H54 (cell line): ENCODE measurements at regions not wholly inside any gene's neighbourhood (a gene's known extent, or its start where the extent isn't known, plus 50 kb on each side); places are given as distances from the start of the nearest gene placed in this dataset.

Experiments used
- DNase-seq: peaks from one replicate; pipeline ENCODE4 v3.0.0; 2011; ENCODE audit warnings: low spot score, mixed read lengths; ENCODE audit not compliant: insufficient read length
- FAIRE-seq: peaks from 3 replicates; lab custom pipeline; 2011; peaks lifted over from hg19 to GRCh38; lab: Jason Lieb, UNC
- POLR2A ChIP-seq: IDR thresholded peaks from 2 replicates; pipeline ENCODE4 v1.6.1; 2011; ENCODE audit warnings: low read depth, mild to moderate bottlenecking, low read length

GRCh38 chr15:79523266-79523665 is 91.1 kb downstream of the MINAR1 start:
- no peak for DNase-seq
- FAIRE-seq, result no peak
- TF ChIP-seq POLR2A, result no peak

DNA sequence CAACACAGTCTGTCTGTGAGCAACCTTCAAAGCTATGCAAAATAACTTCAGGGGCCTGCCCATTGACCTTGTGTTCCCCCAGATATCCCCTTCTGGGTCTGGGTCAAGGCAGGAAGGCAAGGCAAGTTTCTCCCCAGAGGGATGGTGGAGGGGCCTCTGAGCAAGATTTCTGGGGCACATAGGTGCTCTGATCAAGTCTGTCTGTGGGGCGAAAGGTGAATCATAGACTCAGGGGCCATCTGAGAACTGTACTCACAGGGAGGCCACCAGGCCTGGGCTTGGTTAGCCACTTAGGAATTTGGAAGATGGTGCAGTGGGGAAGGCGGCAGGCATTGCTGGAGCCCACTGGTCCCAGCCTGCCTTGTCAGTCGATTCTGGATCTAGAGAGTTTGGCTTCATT is 92.4 kb downstream of the MINAR1 start:
- no peak for TF ChIP-seq POLR2A
- FAIRE-seq, result no peak

DNA sequence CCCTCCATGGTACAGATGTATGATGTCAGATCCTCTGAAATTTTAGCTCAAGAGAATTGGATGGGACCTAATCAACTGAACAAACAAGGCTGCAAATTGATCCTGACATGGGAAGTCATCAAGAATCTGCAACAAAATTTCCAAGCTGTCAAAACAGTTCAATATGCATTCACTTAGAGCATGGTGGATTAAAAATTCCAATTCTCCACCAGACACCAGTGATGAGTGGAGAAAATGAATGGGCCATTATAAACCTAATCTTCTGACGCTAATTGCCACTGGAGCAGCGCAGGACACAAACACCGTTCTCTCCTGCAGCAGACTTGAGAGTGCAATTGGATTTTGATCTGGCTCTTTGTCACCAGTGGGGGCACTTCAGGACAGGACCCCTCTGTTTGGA is 94.2 kb downstream of the MINAR1 start:
- DNase-seq, result no peak
- TF ChIP-seq POLR2A, result no peak
- no peak for FAIRE-seq

More for the DNA sequence above, 92.4 kb downstream of the MINAR1 start:
- no peak for DNase-seq

GRCh38 chr15:79527821-79528220 is 95.7 kb downstream of the MINAR1 start:
- FAIRE-seq (no peak), DNase-seq (no peak)
- TF ChIP-seq POLR2A, result no peak

GRCh38 chr15:79529157-79529785 is 97.1 kb downstream of the MINAR1 start:
- FAIRE-seq (no peak), DNase-seq (no peak)
- no peak for TF ChIP-seq POLR2A

DNA sequence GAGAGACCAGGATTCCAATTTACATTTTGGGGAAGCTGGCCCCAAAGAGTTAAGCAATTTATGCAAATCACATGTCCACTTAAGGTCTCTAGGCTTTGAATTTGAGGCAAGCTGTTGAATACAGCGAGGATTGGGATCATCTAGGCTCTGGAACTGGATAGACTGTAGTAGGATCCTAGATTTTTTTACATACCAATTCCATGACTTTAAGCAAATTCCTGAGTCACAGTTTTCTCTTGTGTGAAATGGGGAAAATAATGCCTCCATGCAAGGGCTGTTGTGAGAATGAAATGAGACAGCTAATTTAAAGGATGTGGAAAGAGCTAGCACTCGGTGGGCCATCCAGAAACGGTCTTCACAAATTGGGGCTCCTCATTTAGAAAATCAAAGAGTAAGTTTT is 103.4 kb downstream of the MINAR1 start:
- FAIRE-seq, result no peak
- no peak for DNase-seq
- TF ChIP-seq POLR2A, result no peak

DNA sequence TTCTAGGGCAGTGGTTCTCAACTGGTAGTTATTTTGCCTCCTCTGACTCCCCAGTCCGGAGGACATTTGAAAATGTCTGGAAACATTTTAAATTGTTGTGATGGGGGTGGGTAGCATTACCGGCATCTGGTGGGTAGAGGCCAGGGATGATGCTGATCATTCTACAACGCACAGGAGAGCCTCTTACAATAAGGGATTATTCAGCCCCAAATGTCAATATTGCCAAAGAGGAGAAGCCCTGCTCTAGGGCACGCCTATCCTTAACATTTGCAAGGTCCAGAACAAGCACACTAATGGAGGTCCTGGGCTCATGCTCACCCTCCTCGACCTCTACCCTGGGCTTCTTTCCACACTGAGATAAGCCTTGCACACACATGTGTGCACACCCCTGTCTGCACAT is 106.4 kb downstream of the MINAR1 start:
- no peak for FAIRE-seq
- DNase-seq, result no peak
- TF ChIP-seq POLR2A, result no peak

GRCh38 chr15:79539401-79539800 is 107.3 kb downstream of the MINAR1 start:
- FAIRE-seq, result no peak
- no peak for TF ChIP-seq POLR2A
- DNase-seq, result no peak

DNA sequence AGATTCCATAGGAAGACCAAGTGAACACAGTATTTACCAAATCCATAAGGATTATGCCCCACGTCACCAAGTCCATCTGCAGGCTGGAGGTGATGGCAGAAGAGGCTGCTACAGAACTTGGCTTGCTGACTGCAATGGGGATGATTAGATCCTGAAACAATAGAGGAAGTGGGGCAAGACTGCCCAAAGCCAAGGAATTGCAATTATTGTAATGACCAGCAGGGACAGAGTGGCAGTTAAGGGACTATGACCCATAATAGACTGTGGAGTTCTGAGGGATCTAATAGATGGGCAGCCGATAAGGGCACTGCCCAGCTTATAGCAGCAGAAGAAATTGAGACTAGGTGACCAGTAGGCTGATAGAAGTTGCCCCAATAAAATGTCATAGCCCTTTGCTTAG is 108.4 kb downstream of the MINAR1 start:
- DNase-seq, result no peak
- no peak for FAIRE-seq
- TF ChIP-seq POLR2A, result no peak

DNA sequence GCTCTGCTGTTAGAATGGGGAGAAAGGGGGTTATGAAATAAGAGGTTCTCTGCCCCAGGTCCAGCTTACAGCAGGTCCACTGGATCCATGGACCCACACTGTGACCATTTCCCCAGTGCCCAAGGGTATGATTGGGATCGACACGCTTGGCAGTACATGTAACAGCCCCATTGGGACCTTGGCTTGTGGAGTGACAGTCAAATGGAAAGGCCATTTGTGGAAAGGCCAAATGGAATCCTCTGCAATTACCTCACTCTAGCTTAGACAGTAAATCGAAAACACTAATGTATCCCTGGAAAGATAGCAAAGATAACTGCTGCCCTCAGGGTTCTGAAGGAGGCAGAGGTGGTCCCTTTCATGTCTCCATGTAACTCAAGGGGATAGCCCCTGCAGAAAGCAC is 109.1 kb downstream of the MINAR1 start:
- TF ChIP-seq POLR2A, result no peak
- FAIRE-seq, result no peak
- no peak for DNase-seq

DNA sequence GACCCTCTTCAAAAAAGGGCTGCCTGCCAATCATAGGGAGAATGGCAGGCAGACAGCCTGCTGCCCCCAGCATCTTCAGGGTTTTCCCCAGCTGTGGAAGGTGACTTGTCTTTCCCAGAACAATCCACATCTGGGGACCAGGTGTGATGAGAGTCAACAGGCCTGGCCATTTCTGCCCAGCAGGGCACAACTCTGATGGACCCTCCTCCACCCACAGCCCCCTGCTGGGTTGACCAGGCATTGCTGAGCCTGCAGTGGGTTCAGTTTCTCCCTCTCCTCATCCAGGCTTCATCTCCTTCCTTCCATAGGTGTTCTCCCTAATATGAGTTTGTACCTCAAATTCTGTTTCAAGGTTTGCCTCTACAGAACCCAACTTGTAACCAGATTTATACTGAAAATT is 111.0 kb downstream of the MINAR1 start:
- no peak for DNase-seq
- no peak for TF ChIP-seq POLR2A

DNA sequence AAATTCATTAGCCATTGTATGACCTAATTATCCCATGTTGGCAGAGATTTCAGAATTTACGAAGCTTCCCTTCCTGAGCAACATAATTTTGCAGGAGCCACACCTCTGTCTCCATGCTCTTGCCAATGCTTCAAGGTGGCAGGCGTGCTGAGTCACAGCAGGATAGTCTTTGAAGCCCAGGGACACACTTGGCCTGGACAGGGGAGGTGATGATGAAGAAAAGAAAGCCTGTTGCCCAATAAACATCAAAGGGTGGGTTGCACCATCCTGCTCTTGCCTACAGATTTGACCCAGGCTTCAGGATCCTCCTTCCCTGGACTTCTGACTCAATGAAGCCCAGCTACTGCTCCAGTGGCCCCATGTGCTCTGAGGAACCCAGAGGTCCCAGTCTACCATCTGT is 117.1 kb downstream of the MINAR1 start:
- DNase-seq (no peak), FAIRE-seq (no peak)
- no peak for TF ChIP-seq POLR2A

More for the DNA sequence above, 111.0 kb downstream of the MINAR1 start:
- FAIRE-seq, result no peak

GRCh38 chr15:79560384-79560783 is 128.2 kb downstream of the MINAR1 start:
- TF ChIP-seq POLR2A, result no peak
- no peak for DNase-seq
- FAIRE-seq, result no peak

- no peak for TF ChIP-seq POLR2A
- FAIRE-seq (no peak), DNase-seq (no peak)
Measured at GRCh38 chr15:79561982-79562381, 129.8 kb downstream of the MINAR1 start.

DNA sequence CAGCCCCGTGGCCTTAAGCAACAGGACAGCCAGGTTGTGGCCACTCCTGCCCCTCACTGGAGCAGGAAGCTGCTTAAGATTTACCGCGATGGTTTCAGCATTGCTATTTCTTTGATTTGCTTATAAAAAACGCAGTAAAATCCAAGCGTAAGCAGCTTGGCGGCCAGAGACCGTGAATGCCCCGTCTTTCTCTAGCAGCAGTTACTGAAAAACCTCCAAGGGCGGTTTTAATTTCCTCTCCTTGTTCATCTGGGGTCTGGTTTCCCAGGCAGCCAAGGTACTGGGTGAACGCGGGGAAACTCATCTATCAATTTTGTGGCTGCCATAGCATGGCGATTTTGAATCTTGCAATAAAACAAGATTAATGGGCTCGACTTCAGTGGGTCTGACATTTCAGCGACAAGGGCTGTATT is 130.3 kb downstream of the MINAR1 start:
- DNase-seq, result no peak
- TF ChIP-seq POLR2A, result no peak
- no peak for FAIRE-seq
